ENCODE measurements at regions not wholly inside any gene's neighbourhood (a gene's known extent, or its start where the extent isn't known, plus 50 kb on each side); places are given as distances from the start of the nearest gene placed in this dataset.

- no peak for DNase-seq
- ChIA-PET POLR2A (no interaction called here), CTCF (no interaction called here)
- Histone ChIP-seq H3K27me3 (replicated peaks; ENCODE audit: control insufficient read depth, insufficient read depth, low read length) (no peaks in the 10 kb centered on the region), H3K9me3 (0 out of 2 replicates have a peak, but pooled peaks cover 6% of the 10 kb centered on the region), H3K4me3 (ENCODE audit: low read depth, low read length) (no peak overlapping the region), H3K36me3 (ENCODE audit: control insufficient read depth, insufficient read depth, low read length) (no peaks in the 10 kb centered on the region), H3K4me1 (no peaks in the 10 kb centered on the region)
- H3K9me3 Mint-ChIP-seq (ENCODE audit: unreplicated experiment): peaks cover 27% of the 10 kb centered on the region
- intact Hi-C loops (cut with micrococcal nuclease; ENCODE audit: unreplicated experiment): no loop called here
- no TSS peak for BruUV-seq (replicated peaks)
- no peaks in the 10 kb centered on the region for H3K36me3 Mint-ChIP-seq (ENCODE audit: insufficient read depth, unreplicated experiment)
- H3K27me3 Mint-ChIP-seq (ENCODE audit: insufficient read depth, unreplicated experiment): peaks cover 2% of the 10 kb centered on the region
- no peaks in the 10 kb centered on the region for H3K4me1 Mint-ChIP-seq (ENCODE audit: low read depth, unreplicated experiment)
- no peak for TF ChIP-seq CTCF (IDR thresholded peaks at IDR 0.05; ENCODE audit: insufficient read depth in 1 of 2, low read depth in 1 of 2, low read length in 1 of 2, severe bottlenecking in 1 of 2, unreplicated experiment in 1 of 2)
- no peak overlapping the region for H3K27ac Mint-ChIP-seq (ENCODE audit: unreplicated experiment)
- H3K4me3 Mint-ChIP-seq (ENCODE audit: unreplicated experiment): no peak overlapping the region
Measured at GRCh38 chr7:120070201-120070600, 202.8 kb upstream of the KCND2 start.

DNA sequence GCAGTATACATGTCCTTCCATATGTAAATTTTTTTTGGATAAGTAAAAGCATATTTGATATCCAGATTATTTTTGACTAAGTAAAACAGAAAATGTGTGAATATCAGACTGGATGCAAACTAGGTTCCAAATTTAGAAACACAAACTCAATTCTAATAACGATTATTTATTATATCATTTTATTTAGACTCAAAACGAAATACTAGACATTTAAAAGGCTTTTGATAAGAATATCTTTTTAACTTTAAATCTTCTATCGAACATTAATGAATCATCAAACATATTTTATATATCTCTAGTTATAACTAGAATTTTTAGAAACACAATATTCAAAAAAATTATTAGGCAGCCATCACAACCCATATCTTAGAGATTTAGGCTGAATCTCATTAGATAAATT is 195.2 kb upstream of the KCND2 start:
- no peak for TF ChIP-seq CTCF (IDR thresholded peaks at IDR 0.05; ENCODE audit: insufficient read depth in 1 of 2, low read depth in 1 of 2, low read length in 1 of 2, severe bottlenecking in 1 of 2, unreplicated experiment in 1 of 2)
- Histone ChIP-seq H3K9me3 (no peaks in the 10 kb centered on the region), H3K36me3 (ENCODE audit: control insufficient read depth, insufficient read depth, low read length) (no peaks in the 10 kb centered on the region), H3K4me1 (no peaks in the 10 kb centered on the region), H3K4me3 (ENCODE audit: low read depth, low read length) (no peak overlapping the region), H3K27me3 (replicated peaks; ENCODE audit: control insufficient read depth, insufficient read depth, low read length) (no peaks in the 10 kb centered on the region)
- no TSS peak for BruUV-seq (replicated peaks)
- Mint-ChIP-seq H3K36me3 (ENCODE audit: insufficient read depth, unreplicated experiment) (no peaks in the 10 kb centered on the region), H3K27ac (ENCODE audit: unreplicated experiment) (no peak overlapping the region), H3K27me3 (ENCODE audit: insufficient read depth, unreplicated experiment) (peaks cover 3% of the 10 kb centered on the region), H3K4me3 (ENCODE audit: unreplicated experiment) (no peak overlapping the region), H3K9me3 (ENCODE audit: unreplicated experiment) (no peaks in the 10 kb centered on the region), H3K4me1 (ENCODE audit: low read depth, unreplicated experiment) (no peaks in the 10 kb centered on the region)
- ChIA-PET POLR2A (no interaction called here), CTCF (no interaction called here)
- intact Hi-C loops (cut with micrococcal nuclease; ENCODE audit: unreplicated experiment): no loop called here
- no peak for DNase-seq

DNA sequence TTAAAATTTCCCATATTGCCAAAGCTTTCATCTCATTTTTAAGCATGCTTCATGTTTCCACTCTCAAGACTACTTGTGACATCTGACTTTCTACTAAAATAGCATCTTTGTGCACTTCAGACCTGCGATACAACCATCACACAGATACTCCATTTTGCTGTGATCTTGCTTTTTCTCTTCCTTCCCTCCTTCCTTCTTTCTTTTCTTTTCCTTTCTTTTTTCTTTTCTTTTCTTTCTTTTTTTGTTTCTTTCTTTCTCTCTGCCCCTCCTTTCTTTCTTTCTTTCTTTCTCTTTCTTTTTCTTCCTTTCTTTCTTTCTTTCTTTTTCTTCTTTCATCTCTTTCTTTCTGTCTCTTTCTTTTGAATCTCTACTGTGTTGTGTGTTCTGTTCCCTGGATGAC is 194.0 kb upstream of the KCND2 start:
- no peaks in the 10 kb centered on the region for H3K4me1 ChIP-seq
- CTCF ChIA-PET: no interaction called here
- DNase-seq: no peak
- no peak for TF ChIP-seq CTCF (IDR thresholded peaks at IDR 0.05; ENCODE audit: insufficient read depth in 1 of 2, low read depth in 1 of 2, low read length in 1 of 2, severe bottlenecking in 1 of 2, unreplicated experiment in 1 of 2)
- Mint-ChIP-seq H3K4me1 (ENCODE audit: low read depth, unreplicated experiment) (no peaks in the 10 kb centered on the region), H3K27me3 (ENCODE audit: insufficient read depth, unreplicated experiment) (peaks cover 3% of the 10 kb centered on the region), H3K36me3 (ENCODE audit: insufficient read depth, unreplicated experiment) (no peaks in the 10 kb centered on the region), H3K4me3 (ENCODE audit: unreplicated experiment) (no peak overlapping the region), H3K27ac (ENCODE audit: unreplicated experiment) (no peak overlapping the region), H3K9me3 (ENCODE audit: unreplicated experiment) (no peaks in the 10 kb centered on the region)
- POLR2A ChIA-PET: no interaction called here
- intact Hi-C loops (cut with micrococcal nuclease; ENCODE audit: unreplicated experiment): no loop called here
- no peak overlapping the region for H3K4me3 ChIP-seq (ENCODE audit: low read depth, low read length)
- H3K27me3 ChIP-seq (replicated peaks; ENCODE audit: control insufficient read depth, insufficient read depth, low read length): no peaks in the 10 kb centered on the region
- H3K36me3 ChIP-seq (ENCODE audit: control insufficient read depth, insufficient read depth, low read length): no peaks in the 10 kb centered on the region
- H3K9me3 ChIP-seq: no peaks in the 10 kb centered on the region
- BruUV-seq (replicated peaks): no TSS peak

Data from Caco-2 (cell line).